GM18867 (cell line): ENCODE measurements at regions not wholly inside any gene's neighbourhood (a gene's known extent, or its start where the extent isn't known, plus 50 kb on each side); places are given as distances from the start of the nearest gene placed in this dataset.

Source experiments
- ATAC-seq: cut with Tn5 transposase; IDR thresholded peaks from one replicate; pipeline ENCODE4 v1.9.1; 2021; ENCODE audit warnings: mild to moderate bottlenecking, moderate library complexity; ENCODE audit not compliant: unreplicated experiment

GRCh38 chr13:107091861-107092260, 523.9 kb upstream of the ARGLU1 start:
- ATAC-seq, result no peak

- no peak for ATAC-seq
Observed at GRCh38 chr13:107091428-107091827, 523.5 kb upstream of the ARGLU1 start.

DNA sequence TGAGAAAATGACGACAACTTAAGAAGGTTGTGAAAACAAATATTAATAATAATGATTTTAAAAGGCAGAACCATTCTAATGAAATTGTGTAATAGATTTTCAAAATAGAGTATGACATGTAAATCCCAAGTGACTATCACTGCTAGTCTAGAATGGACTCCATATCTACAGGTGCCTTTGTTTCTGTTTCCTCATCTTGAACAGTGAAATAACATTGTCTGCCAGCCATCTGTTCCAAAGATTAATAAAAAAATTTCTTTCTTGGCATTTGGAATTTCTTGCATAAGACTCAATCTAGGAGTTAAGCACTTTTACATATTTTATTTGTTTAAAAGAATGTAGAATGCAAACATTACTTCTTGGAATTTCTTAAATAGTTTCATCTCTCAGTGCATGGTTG, 520.1 kb upstream of the ARGLU1 start:
- ATAC-seq, result no peak

DNA sequence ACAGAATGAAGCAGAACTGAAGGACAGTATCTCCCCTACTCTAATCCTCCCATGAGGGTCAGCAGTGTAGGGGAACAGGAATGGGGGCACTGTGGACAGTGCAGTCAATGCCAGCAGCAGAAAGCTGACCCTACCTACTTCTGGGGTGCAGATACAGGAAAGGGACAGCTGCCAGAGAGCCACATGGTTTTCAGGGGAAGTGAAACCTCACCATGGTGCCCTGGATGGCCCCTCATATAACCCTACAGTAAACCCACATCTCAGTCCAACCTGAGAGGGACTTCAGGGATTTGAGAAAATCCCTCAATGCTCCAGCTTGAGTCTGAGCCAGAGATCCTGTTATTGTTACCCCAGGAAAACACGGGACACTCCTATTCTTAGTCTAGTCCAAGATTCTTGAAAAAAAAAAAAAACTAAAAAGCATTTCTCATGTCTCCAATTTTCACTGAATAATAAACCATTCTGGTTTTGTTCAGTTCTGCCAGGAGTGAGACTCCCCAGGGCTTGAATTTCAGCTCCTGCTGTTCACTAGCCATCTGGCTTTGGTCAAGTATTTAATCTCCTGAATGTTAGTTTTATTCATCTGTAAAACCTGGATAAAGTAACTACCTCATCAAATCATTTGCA, 511.6 kb upstream of the ARGLU1 start:
- no peak for ATAC-seq

- ATAC-seq, result no peak
Observed at GRCh38 chr13:107078229-107078765, 510.4 kb upstream of the ARGLU1 start.

GRCh38 chr13:107076801-107077200, 508.9 kb upstream of the ARGLU1 start:
- ATAC-seq, result no peak

DNA sequence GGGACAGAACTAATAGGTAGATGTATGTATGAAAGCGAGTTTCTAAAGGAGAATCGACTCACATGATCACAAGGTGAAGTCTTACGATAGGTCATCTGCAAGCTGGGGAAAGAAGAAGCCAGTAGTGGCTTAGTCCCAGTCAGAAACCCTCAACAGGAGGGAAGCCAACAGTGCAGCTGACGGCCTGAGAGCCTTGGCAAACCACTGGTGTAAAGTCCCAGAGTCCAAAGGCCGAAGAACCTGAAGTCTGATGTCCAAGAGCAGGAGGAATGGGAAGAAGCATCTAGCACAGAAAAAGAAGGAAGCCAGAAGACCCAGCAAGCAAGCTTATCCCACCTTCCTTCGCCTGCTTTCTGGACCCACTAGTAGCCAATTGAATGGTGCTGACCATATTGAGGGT, 507.6 kb upstream of the ARGLU1 start:
- no peak for ATAC-seq

- ATAC-seq, result no peak
Observed at GRCh38 chr13:107070792-107071191, 502.9 kb upstream of the ARGLU1 start.

DNA sequence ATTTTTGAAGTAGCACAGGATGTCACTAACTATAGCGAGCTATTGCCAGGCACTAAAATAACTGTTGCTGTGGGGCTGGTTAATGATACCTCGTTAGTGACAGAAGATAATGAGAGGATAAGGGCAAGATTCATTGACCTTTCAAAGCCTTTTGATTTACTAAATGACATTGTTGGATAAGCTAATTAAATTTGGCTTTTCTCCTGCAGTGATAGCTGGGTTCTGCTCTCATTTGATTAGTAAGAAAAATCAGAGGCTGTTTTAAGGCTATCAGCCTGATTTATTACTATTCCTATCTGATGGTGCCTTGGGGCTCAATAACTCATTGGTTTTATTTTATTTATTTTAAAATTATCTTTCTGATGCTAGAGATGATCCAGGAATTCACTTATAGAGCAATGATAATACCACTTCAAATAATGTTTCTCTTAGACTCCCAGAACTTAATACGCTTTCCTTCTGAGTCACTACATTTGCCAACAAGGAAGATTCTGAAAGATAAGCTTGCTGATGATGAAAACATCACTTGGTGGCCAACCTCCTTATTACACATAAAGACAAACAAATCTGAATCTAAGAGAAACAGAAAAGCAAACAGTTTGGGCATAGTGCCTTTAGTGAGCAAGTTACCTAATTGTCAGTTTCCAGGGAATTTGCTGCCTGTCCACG, 501.3 kb upstream of the ARGLU1 start:
- ATAC-seq, result no peak

- ATAC-seq, result no peak
Observed at GRCh38 chr13:107067381-107067780, 499.4 kb upstream of the ARGLU1 start.

- ATAC-seq, result no peak
Observed at GRCh38 chr13:107066355-107066754, 498.4 kb upstream of the ARGLU1 start.

GRCh38 chr13:107065036-107065435, 497.1 kb upstream of the ARGLU1 start:
- no peak for ATAC-seq

DNA sequence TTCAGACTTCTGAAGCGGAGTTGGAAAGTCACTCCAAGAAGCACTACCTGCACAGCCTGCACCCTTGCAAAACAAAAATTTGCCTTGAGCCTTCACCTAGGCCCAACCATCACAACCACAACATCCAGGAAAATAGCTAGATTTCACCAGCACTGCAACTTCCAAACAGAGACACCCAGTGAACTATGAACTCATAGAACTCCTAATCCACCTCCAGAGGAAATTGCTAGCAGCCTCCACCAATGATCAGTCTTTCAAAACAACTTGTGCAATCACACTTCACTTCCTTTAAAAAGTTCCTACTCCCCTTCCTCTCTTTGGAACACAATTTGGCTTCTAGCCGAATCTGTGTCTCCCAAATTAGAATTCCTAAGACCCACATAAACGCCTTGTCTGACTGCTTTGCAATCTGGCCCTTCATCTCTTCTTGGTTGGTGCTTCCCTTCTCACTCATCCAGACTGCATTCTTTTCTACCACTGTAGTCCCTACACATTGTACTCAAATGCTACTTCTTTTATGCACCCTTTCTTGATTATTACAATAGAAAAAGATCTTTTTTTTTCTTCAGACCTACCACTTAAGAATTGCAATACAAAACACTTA, 489.2 kb upstream of the ARGLU1 start:
- ATAC-seq, result no peak

GRCh38 chr13:107043021-107043956, 475.4 kb upstream of the ARGLU1 start:
- ATAC-seq, result no peak

- no peak for ATAC-seq
Observed at GRCh38 chr13:107035778-107036177, 467.8 kb upstream of the ARGLU1 start.

DNA sequence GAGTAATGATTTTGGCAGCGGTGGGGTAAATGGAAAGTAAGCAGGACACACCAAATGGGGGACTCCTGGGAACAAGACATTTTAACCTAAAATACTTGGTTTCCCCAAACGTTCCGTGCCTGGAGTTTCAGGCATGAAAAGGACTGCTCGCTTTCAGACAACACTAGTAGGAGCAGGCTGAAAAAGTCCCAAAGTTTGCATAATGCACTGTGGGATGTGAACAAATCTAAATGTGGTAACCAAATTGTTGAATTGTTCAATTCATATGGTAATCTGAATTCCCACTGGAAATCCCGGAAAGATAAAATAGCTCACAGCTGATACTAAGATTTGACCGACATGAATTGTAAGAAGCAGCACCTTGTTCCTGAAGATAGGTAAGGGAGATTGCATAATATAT, 467.2 kb upstream of the ARGLU1 start:
- ATAC-seq, result no peak

DNA sequence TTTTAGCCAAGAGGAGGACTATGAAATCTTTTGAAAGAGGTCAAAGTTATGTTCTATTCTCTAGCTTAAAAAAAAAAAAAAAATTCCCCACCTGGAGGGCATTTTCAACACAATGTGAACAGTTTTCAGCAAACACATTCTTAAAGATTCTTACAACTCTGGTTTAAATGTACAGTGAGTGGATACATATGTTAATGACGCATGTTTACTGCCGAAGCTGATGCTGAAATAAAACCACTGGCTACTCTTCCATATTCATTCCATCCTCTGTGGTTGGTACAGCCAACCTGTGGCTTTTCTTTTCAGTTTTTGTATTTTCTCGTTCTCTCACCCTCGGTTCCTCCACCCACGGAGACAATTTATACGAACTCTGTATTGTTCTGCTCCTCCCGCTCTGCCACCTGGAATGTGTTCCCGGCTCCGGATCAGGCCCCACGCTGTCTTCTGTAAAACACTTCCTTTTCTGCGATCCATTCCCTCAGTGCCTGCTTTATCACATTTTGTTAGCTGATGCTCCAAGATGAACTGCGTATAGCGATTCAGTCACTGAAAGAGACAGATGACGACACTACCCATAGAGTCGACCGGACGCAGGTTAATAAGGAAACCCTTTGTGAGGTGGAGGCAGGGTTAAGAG, 466.4 kb upstream of the ARGLU1 start:
- no peak for ATAC-seq

DNA sequence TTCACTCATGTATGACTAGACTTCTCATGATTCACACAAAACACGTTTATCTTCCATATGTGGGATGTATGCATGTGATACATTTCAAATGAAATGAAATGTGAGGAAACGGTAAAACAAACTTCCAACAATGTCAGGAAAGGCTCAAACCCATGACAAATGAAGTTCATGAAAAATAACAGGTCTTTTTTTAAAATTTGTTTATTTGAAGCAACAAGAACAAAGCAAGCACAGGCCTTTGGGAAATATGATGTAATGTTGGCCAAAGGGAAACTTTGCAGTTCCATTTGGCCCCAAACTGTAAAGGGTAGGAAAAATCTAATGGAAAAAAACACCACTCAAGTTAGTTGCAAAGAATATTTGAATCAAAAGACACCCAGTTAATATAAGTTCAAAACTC, 463.8 kb upstream of the ARGLU1 start:
- no peak for ATAC-seq

GRCh38 chr13:107028751-107029150, 460.8 kb upstream of the ARGLU1 start:
- no peak for ATAC-seq

GRCh38 chr13:107025991-107026390, 458.1 kb upstream of the ARGLU1 start:
- ATAC-seq, result no peak

- ATAC-seq, result no peak
Observed at GRCh38 chr13:107023335-107023734, 455.4 kb upstream of the ARGLU1 start.
